NOMO-1 treated with dmso at 0.1 percent for 144 hours (cell line): ENCODE measurements at regions not wholly inside any gene's neighbourhood (a gene's known extent, or its start where the extent isn't known, plus 50 kb on each side); places are given as distances from the start of the nearest gene placed in this dataset.

Experiments used
- DNase-seq: peaks from one replicate; lab custom pipeline; 2025; ENCODE audit not compliant: unreplicated experiment; lab: John Stamatoyannopoulos, UW

GRCh38 chr17:65407017-65407416, 154.4 kb downstream of the AXIN2 start:
- no peak for DNase-seq

- no peak for DNase-seq
These were observed 154.9 kb downstream of the AXIN2 start for GRCh38 chr17:65406552-65406951.

- DNase-seq: no peak
These were observed 155.9 kb downstream of the AXIN2 start for GRCh38 chr17:65405563-65405962.

- no peak for DNase-seq
These were observed 156.7 kb downstream of the AXIN2 start for GRCh38 chr17:65404761-65405160.

- no peak for DNase-seq
These were observed 157.8 kb downstream of the AXIN2 start for GRCh38 chr17:65403626-65404025.

GRCh38 chr17:65402513-65403496, 158.6 kb downstream of the AXIN2 start:
- DNase-seq: no peak

GRCh38 chr17:65401561-65401960, 159.9 kb downstream of the AXIN2 start:
- DNase-seq: no peak

GRCh38 chr17:65400701-65401100, 160.7 kb downstream of the AXIN2 start:
- DNase-seq: no peak

GRCh38 chr17:65398040-65398787, 163.2 kb downstream of the AXIN2 start:
- no peak for DNase-seq

- DNase-seq: no peak
These were observed 165.5 kb downstream of the AXIN2 start for GRCh38 chr17:65395924-65396323.

- no peak for DNase-seq
These were observed 166.5 kb downstream of the AXIN2 start for GRCh38 chr17:65394811-65395472.

- DNase-seq: no peak
These were observed 167.9 kb downstream of the AXIN2 start for GRCh38 chr17:65393514-65393913.

GRCh38 chr17:65389949-65390348, 171.5 kb downstream of the AXIN2 start:
- DNase-seq: no peak

- DNase-seq: no peak
These were observed 172.0 kb downstream of the AXIN2 start for GRCh38 chr17:65389426-65389825.

- no peak for DNase-seq
These were observed 172.5 kb downstream of the AXIN2 start for GRCh38 chr17:65388911-65389310.

- no peak for DNase-seq
These were observed 174.1 kb downstream of the AXIN2 start for GRCh38 chr17:65387322-65387721.

GRCh38 chr17:65385726-65386125, 175.7 kb downstream of the AXIN2 start:
- DNase-seq: no peak

- no peak for DNase-seq
These were observed 176.4 kb downstream of the AXIN2 start for GRCh38 chr17:65385071-65385470.

GRCh38 chr17:65381152-65381551, 180.3 kb downstream of the AXIN2 start:
- DNase-seq: no peak

- no peak for DNase-seq
These were observed 186.5 kb downstream of the AXIN2 start for GRCh38 chr17:65374966-65375365.

- no peak for DNase-seq
These were observed 189.7 kb downstream of the AXIN2 start for GRCh38 chr17:65371702-65372101.
